Choroid plexus epithelial cell (primary cell): ENCODE measurements at regions not wholly inside any gene's neighbourhood (a gene's known extent, or its start where the extent isn't known, plus 50 kb on each side); places are given as distances from the start of the nearest gene placed in this dataset.

ENCODE experiments used
- DNase-seq: peaks from one replicate; pipeline ENCODE4 v3.0.0-alpha.2; 2010; ENCODE audit warnings: low read depth
- H3K4me3 ChIP-seq: 2 replicates; pipeline ENCODE4 v1.5.1; 2011; ENCODE audit warnings: low read depth, mild to moderate bottlenecking, control low read depth, low read length, moderate library complexity
- TF ChIP-seq, protein P1 (sequence below): conservative IDR thresholded peaks from 2 replicates; pipeline ENCODE4 v1.5.1; 2011; ENCODE audit warnings: low read depth, mild to moderate bottlenecking, control low read depth, inconsistent platforms, low read length, moderate library complexity

DNA sequence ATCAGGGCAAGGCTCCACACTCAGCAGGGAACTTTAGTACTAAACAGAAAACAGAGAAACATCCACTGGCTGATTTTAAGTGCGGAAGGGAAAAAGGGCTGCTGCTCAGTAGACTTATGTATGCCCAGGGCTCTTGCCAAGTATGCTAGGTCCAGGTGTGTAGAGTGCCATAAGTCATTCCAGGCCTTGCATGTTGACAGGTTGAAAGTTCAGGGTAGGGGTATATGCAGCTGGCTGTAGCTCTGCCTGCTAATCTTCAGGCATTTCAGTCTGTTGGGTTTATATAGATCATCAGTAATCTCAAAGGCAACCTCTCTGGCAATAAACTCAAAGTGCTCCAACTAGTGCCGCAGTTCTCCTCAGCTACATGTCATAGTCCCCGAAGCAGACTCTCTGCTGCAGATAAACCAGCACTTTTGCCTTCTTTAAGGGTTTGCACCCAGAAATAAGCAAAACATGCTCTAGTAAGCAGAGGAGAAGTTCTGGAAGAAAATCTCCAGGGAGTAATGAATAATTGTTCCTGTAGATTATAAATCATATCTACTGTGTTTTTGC, 134.9 kb upstream of the GRIA3 start:
- H3K4me3 ChIP-seq = no peak overlapping the region
- TF ChIP-seq, protein P1, sequence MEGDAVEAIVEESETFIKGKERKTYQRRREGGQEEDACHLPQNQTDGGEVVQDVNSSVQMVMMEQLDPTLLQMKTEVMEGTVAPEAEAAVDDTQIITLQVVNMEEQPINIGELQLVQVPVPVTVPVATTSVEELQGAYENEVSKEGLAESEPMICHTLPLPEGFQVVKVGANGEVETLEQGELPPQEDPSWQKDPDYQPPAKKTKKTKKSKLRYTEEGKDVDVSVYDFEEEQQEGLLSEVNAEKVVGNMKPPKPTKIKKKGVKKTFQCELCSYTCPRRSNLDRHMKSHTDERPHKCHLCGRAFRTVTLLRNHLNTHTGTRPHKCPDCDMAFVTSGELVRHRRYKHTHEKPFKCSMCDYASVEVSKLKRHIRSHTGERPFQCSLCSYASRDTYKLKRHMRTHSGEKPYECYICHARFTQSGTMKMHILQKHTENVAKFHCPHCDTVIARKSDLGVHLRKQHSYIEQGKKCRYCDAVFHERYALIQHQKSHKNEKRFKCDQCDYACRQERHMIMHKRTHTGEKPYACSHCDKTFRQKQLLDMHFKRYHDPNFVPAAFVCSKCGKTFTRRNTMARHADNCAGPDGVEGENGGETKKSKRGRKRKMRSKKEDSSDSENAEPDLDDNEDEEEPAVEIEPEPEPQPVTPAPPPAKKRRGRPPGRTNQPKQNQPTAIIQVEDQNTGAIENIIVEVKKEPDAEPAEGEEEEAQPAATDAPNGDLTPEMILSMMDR = no peak
- no peak for DNase-seq

- DNase-seq = no peak
- no peak overlapping the region for H3K4me3 ChIP-seq
- TF ChIP-seq, protein P1 = no peak
Measured at GRCh38 chrX:123060986-123061385, 123.1 kb upstream of the GRIA3 start.

DNA sequence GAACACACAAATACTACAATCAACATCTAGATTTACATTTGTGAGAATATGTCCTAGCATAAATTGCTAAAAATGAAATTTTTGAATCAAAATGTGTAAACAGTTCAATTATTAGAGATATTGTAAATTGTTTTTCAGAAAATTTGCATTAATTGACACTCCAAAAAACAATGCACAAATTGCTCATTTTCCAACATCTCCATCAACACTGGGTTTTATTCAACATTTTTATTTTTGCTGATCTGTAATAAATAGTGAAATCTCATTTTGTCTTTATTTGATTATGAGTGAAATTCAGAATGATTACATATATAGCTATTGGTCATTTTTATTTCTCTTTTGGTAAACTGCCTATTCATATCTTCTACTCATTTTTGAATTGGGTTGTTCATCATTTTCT, 120.0 kb upstream of the GRIA3 start:
- no peak for DNase-seq
- H3K4me3 ChIP-seq = no peak overlapping the region
- TF ChIP-seq, protein P1 = no peak

GRCh38 chrX:123072686-123073385, 111.2 kb upstream of the GRIA3 start:
- DNase-seq = no peak
- H3K4me3 ChIP-seq = no peak overlapping the region
- TF ChIP-seq, protein P1 = no peak

DNA sequence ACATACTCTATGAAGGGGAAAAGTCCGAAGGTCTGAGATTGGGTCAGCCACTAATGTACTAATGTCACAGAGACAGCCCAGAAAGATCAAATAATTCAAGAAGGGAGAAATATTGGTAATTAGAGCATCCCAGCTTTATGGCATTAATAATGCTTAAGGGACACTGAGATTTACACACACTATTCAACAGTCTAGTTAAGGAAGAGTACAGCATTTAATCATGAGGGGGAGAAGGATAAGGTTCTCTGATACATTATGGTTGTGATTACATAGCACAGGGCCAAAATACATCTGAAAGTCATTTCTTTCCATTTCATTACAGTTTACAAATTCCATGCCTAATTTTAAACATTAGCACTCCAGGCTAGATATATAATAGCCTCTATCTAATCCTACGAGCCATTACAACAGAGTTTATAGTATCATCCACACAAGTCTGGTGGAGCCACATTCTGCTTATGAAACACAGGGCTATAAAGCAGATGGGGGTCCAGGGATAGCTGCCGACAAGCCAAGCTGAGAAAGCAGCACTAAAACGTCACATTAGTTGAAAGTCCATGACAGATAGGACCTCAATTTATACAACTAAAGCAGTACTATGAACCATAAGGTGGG, 108.0 kb upstream of the GRIA3 start:
- H3K4me3 ChIP-seq = no peak overlapping the region
- no peak for DNase-seq
- TF ChIP-seq, protein P1 = no peak

- no peak overlapping the region for H3K4me3 ChIP-seq
- TF ChIP-seq, protein P1 = no peak
- DNase-seq = no peak
Measured at GRCh38 chrX:123077631-123078030, 106.4 kb upstream of the GRIA3 start.

DNA sequence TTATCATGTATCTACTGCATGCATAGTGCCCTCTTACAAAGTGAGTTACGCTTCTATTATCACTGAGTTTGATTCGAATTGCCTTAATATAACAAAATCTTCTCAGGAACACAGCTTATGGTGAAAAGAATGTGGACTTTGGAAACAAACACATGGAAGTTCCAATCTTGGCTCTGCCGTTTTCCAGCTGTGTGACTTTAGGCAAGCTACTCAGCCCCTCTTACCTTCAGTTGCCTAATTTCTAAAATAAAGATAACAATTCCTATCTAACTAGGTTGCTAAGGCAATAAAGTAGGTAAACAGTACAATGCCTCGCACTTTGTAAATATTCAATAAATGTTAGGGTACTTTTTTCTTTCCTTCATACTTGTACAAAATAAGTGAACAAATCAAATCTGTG, 104.0 kb upstream of the GRIA3 start:
- no peak overlapping the region for H3K4me3 ChIP-seq

More for the DNA sequence above, 104.0 kb upstream of the GRIA3 start:
- DNase-seq = no peak
- TF ChIP-seq, protein P1 = no peak
